Duodenal mucosa (tissue), 2 donors: ENCODE measurements at regions not wholly inside any gene's neighbourhood (a gene's known extent, or its start where the extent isn't known, plus 50 kb on each side); places are given as distances from the start of the nearest gene placed in this dataset.
"Not testable (repeated sequence)": the region's sequence is repeated elsewhere in the genome, so short reads cannot be mapped to it uniquely, and the experiment has no call there.

Source experiments
- H3K27ac ChIP-seq: one replicate; pipeline ENCODE4 v1.7.0; 2013; ENCODE audit warnings: low read depth, low read length
- H3K27me3 ChIP-seq, 2 donors: one replicate each; pipeline ENCODE4 v1.7.0; 2013; ENCODE audit warnings: low read length in 2 of 2, control low read depth in 1 of 2; ENCODE audit not compliant: insufficient read depth in 2 of 2, control insufficient read depth in 1 of 2
- H3K36me3 ChIP-seq, 2 donors: one replicate each; pipeline ENCODE4 v1.7.0; 2013; ENCODE audit warnings: low read length in 2 of 2, control low read depth in 1 of 2; ENCODE audit not compliant: insufficient read depth in 2 of 2, control insufficient read depth in 1 of 2
- H3K4me1 ChIP-seq, 2 donors: one replicate each; pipeline ENCODE4 v1.7.0; 2013; ENCODE audit warnings: low read length in 2 of 2, control low read depth in 1 of 2; ENCODE audit not compliant: insufficient read depth in 2 of 2, control insufficient read depth in 1 of 2
- H3K4me3 ChIP-seq, 2 donors: one replicate each; pipeline ENCODE4 v1.7.0; 2013; ENCODE audit warnings: low read length in 2 of 2, low read depth in 1 of 2
- H3K9ac ChIP-seq, 2 donors: one replicate each; pipeline ENCODE4 v1.7.0; 2013; ENCODE audit warnings: low read length in 2 of 2, low read depth in 1 of 2
- H3K9me3 ChIP-seq, 2 donors: one replicate each; pipeline ENCODE4 v1.7.0; 2013; ENCODE audit warnings: low read length in 2 of 2, control low read depth in 1 of 2; ENCODE audit not compliant: control insufficient read depth in 1 of 2

GRCh38 chr2:36137612-36138011 is 218.0 kb upstream of the CRIM1 start:
- Histone ChIP-seq H3K27ac (no peak overlapping the region), H3K9ac (no peak overlapping the region), H3K27me3 (no peaks in the 10 kb centered on the region), H3K36me3 (no peaks in the 10 kb centered on the region), H3K4me1 (no peaks in the 10 kb centered on the region), H3K4me3 (no peak overlapping the region), H3K9me3 (no peaks in the 10 kb centered on the region)

GRCh38 chr2:36134281-36134680 is 221.3 kb upstream of the CRIM1 start:
- no peaks in the 10 kb centered on the region for H3K4me1 ChIP-seq
- H3K9ac ChIP-seq = no peak overlapping the region
- no peaks in the 10 kb centered on the region for H3K36me3 ChIP-seq
- no peaks in the 10 kb centered on the region for H3K9me3 ChIP-seq
- H3K27me3 ChIP-seq = no peaks in the 10 kb centered on the region
- no peak overlapping the region for H3K4me3 ChIP-seq
- no peak overlapping the region for H3K27ac ChIP-seq

- no peaks in the 10 kb centered on the region for H3K36me3 ChIP-seq
- no peak overlapping the region for H3K9ac ChIP-seq
- no peaks in the 10 kb centered on the region for H3K9me3 ChIP-seq
- H3K27me3 ChIP-seq = no peaks in the 10 kb centered on the region
- H3K27ac ChIP-seq = no peak overlapping the region
- no peak overlapping the region for H3K4me3 ChIP-seq
- H3K4me1 ChIP-seq = no peaks in the 10 kb centered on the region
Measured at GRCh38 chr2:36128359-36128758, 227.2 kb upstream of the CRIM1 start.

GRCh38 chr2:36125702-36126101 is 229.9 kb upstream of the CRIM1 start:
- Histone ChIP-seq H3K4me1 (no peaks in the 10 kb centered on the region), H3K27me3 (no peaks in the 10 kb centered on the region), H3K4me3 (no peak overlapping the region), H3K9me3 (no peaks in the 10 kb centered on the region), H3K36me3 (no peaks in the 10 kb centered on the region), H3K9ac (no peak overlapping the region), H3K27ac (no peak overlapping the region)

- no peaks in the 10 kb centered on the region for H3K9me3 ChIP-seq
- no peak overlapping the region for H3K9ac ChIP-seq
- no peaks in the 10 kb centered on the region for H3K36me3 ChIP-seq
- no peak overlapping the region for H3K27ac ChIP-seq
- H3K4me1 ChIP-seq = no peaks in the 10 kb centered on the region
- no peaks in the 10 kb centered on the region for H3K27me3 ChIP-seq
- no peak overlapping the region for H3K4me3 ChIP-seq
Measured at GRCh38 chr2:36123995-36124394, 231.6 kb upstream of the CRIM1 start.

- Histone ChIP-seq H3K36me3 (no peaks in the 10 kb centered on the region), H3K4me3 (no peak overlapping the region), H3K9me3 (no peaks in the 10 kb centered on the region), H3K4me1 (no peaks in the 10 kb centered on the region), H3K9ac (no peak overlapping the region), H3K27me3 (no peaks in the 10 kb centered on the region), H3K27ac (no peak overlapping the region)
Measured at GRCh38 chr2:36097022-36097421, 258.6 kb upstream of the CRIM1 start.

GRCh38 chr2:36091844-36092741 is 263.5 kb upstream of the CRIM1 start:
- H3K27me3 ChIP-seq, H3K27ac ChIP-seq, H3K36me3 ChIP-seq, H3K9me3 ChIP-seq, H3K4me1 ChIP-seq, H3K4me3 ChIP-seq, H3K9ac ChIP-seq: not testable (repeated sequence)

- Histone ChIP-seq H3K27me3 (no peaks in the 10 kb centered on the region), H3K9me3 (no peaks in the 10 kb centered on the region), H3K36me3 (no peaks in the 10 kb centered on the region), H3K27ac (no peak overlapping the region), H3K4me3 (no peak overlapping the region), H3K4me1 (no peaks in the 10 kb centered on the region), H3K9ac (no peak overlapping the region)
Measured at GRCh38 chr2:36088716-36089328, 266.8 kb upstream of the CRIM1 start.

GRCh38 chr2:36087344-36087743 is 268.2 kb upstream of the CRIM1 start:
- no peaks in the 10 kb centered on the region for H3K27me3 ChIP-seq
- no peak overlapping the region for H3K4me3 ChIP-seq

GRCh38 chr2:36079793-36080192 is 275.8 kb upstream of the CRIM1 start:
- H3K4me3 ChIP-seq = no peak overlapping the region
- no peaks in the 10 kb centered on the region for H3K36me3 ChIP-seq
- H3K9me3 ChIP-seq = no peaks in the 10 kb centered on the region
- H3K9ac ChIP-seq = no peak overlapping the region
- no peak overlapping the region for H3K27ac ChIP-seq
- no peaks in the 10 kb centered on the region for H3K27me3 ChIP-seq
- no peaks in the 10 kb centered on the region for H3K4me1 ChIP-seq

More at GRCh38 chr2:36087344-36087743, 268.2 kb upstream of the CRIM1 start:
- H3K27ac ChIP-seq = no peak overlapping the region
- no peaks in the 10 kb centered on the region for H3K9me3 ChIP-seq
- H3K9ac ChIP-seq = no peak overlapping the region
- no peaks in the 10 kb centered on the region for H3K36me3 ChIP-seq
- no peaks in the 10 kb centered on the region for H3K4me1 ChIP-seq
